H1 (cell line): ENCODE measurements at regions not wholly inside any gene's neighbourhood (a gene's known extent, or its start where the extent isn't known, plus 50 kb on each side); places are given as distances from the start of the nearest gene placed in this dataset.

Experiments used
- CTCF ChIA-PET: fragments of 300-600 bp; sonication (Branson Sonifier 250); formaldehyde crosslinking; loops from one replicate; lab custom pipeline; 2021; ENCODE audit not compliant: partially characterized antibody; lab: Charles Lee
- POLR2A ChIA-PET: fragments of 300-600 bp; sonication (Branson Sonifier 250); formaldehyde crosslinking; loops from one replicate; lab custom pipeline; 2021; ENCODE audit warnings: inconsistent platforms; ENCODE audit not compliant: partially characterized antibody; lab: Charles Lee
- DNase-seq, 2 experiments: peaks; one replicate each; pipeline versions ENCODE4 v3.0.0 to v3.0.0-alpha.2; 2010 to 2022; ENCODE audit warnings: low spot score in 2 of 2, low read depth in 1 of 2, mixed read lengths in 1 of 2
- FAIRE-seq: peaks from 2 replicates; lab custom pipeline; 2011; peaks lifted over from hg19 to GRCh38; lab: Jason Lieb, UNC
- H2AFZ ChIP-seq: 2 replicates; pipeline ENCODE4 v1.8.1; 2012; ENCODE audit warnings: low read length, inconsistent platforms
- H2AK5ac ChIP-seq: 2 replicates; pipeline ENCODE4 v1.6.1; 2013; ENCODE audit warnings: low read depth, low read length
- H2BK120ac ChIP-seq: replicated peaks from 2 replicates; pipeline ENCODE3; 2013; ENCODE audit warnings: low read depth, low read length, inconsistent platforms
- H2BK12ac ChIP-seq: 2 replicates; pipeline ENCODE4 v1.6.1; 2013; ENCODE audit warnings: low read depth, low read length
- H2BK15ac ChIP-seq: 2 replicates; pipeline ENCODE4 v1.6.1; 2013; ENCODE audit warnings: low read length
- H2BK20ac ChIP-seq: 2 replicates; pipeline ENCODE4 v1.6.1; 2013; ENCODE audit warnings: low read length
- H2BK5ac ChIP-seq: 2 replicates; pipeline ENCODE4 v1.6.1; 2013; ENCODE audit warnings: low read depth, low read length
- H3K14ac ChIP-seq: 2 replicates; pipeline ENCODE4 v1.6.1; 2013; ENCODE audit warnings: inconsistent platforms; ENCODE audit not compliant: insufficient read length
- H3K18ac ChIP-seq: 2 replicates; pipeline ENCODE4 v1.6.1; 2013; ENCODE audit warnings: low read length; ENCODE audit errors: extremely low read depth
- H3K23ac ChIP-seq: 2 replicates; pipeline ENCODE4 v1.6.1; 2013; ENCODE audit warnings: inconsistent platforms; ENCODE audit not compliant: insufficient read length
- H3K23me2 ChIP-seq: 2 replicates; pipeline ENCODE4 v1.6.1; 2013; ENCODE audit warnings: low read depth, low read length
- H3K27ac ChIP-seq: 2 replicates; pipeline ENCODE4 v1.6.1; 2011; ENCODE audit warnings: low read depth, low read length, inconsistent platforms
- H3K27me3 ChIP-seq, 4 experiments: replicated peaks in 1 of 4; 1 replicate in 1 of 4; 2 replicates in 3 of 4; pipeline versions ENCODE4 v1.6.1 to v1.8.1; 2011 to 2013; ENCODE audit warnings: low read length in 3 of 4, mild to moderate bottlenecking in 3 of 4, inconsistent platforms in 2 of 4, mixed read lengths in 2 of 4, moderate library complexity in 1 of 4; ENCODE audit not compliant: control insufficient read depth in 3 of 4, insufficient read depth in 3 of 4; ENCODE audit errors: extremely low read depth in 1 of 4
- H3K36me3 ChIP-seq, 4 experiments: 2 replicates each; pipeline versions ENCODE4 v1.6.1 to v1.8.1; 2011 to 2013; ENCODE audit warnings: mild to moderate bottlenecking in 4 of 4, low read length in 3 of 4, moderate library complexity in 2 of 4, control low read depth in 1 of 4, inconsistent platforms in 1 of 4; ENCODE audit not compliant: insufficient read depth in 4 of 4, control insufficient read depth in 2 of 4
- H3K4ac ChIP-seq: replicated peaks from 2 replicates; pipeline ENCODE3; 2013; ENCODE audit warnings: low read length, low read depth, mixed read lengths, inconsistent platforms; ENCODE audit not compliant: insufficient read length
- H3K4me1 ChIP-seq, 4 experiments: replicated peaks in 1 of 4; 1 replicate in 1 of 4; 2 replicates in 3 of 4; pipeline versions ENCODE4 v1.6.1 to v1.8.1; 2011 to 2013; ENCODE audit warnings: low read length in 3 of 4, inconsistent platforms in 2 of 4, mixed read lengths in 1 of 4; ENCODE audit not compliant: insufficient read depth in 4 of 4, control insufficient read depth in 3 of 4
- H3K4me2 ChIP-seq, 2 experiments: 2 replicates each; pipeline versions ENCODE4 v1.6.1 to v1.8.1; 2011 to 2013; ENCODE audit warnings: low read depth in 2 of 2, low read length in 2 of 2, control low read depth in 1 of 2, inconsistent platforms in 1 of 2, mild to moderate bottlenecking in 1 of 2; ENCODE audit not compliant: insufficient read depth in 1 of 2
- H3K4me3 ChIP-seq, 4 experiments: fragments of 200-600, 300-600 bp in 1 of 4; sonication (generic), shearing (Covaris generic), sonication (Bioruptor Twin) in 1 of 4; 2 replicates each; pipeline versions ENCODE4 v1.5.1 to v1.8.1; 2011 to 2016; ENCODE audit warnings: low read length in 4 of 4, low read depth in 3 of 4, control low read depth in 2 of 4, inconsistent platforms in 2 of 4, mild to moderate bottlenecking in 2 of 4, mixed read lengths in 1 of 4, moderate library complexity in 1 of 4; ENCODE audit not compliant: insufficient read depth in 2 of 4; ENCODE audit errors: extremely low read depth in 1 of 4
- H3K56ac ChIP-seq: replicated peaks from 2 replicates; pipeline ENCODE3; 2013; ENCODE audit warnings: low read depth, mild to moderate bottlenecking, mixed read lengths, low read length, inconsistent platforms; ENCODE audit not compliant: insufficient read length
- H3K79me1 ChIP-seq: 2 replicates; pipeline ENCODE4 v1.6.1; 2013; ENCODE audit warnings: low read depth, low read length, control low read depth
- H3K79me2 ChIP-seq, 2 experiments: 2 replicates each; pipeline versions ENCODE4 v1.6.1 to v1.8.1; 2012 to 2013; ENCODE audit warnings: low read length in 2 of 2, mild to moderate bottlenecking in 2 of 2, inconsistent platforms in 1 of 2; ENCODE audit not compliant: insufficient read depth in 2 of 2, control insufficient read depth in 1 of 2
- H3K9ac ChIP-seq, 4 experiments: replicated peaks in 1 of 4; 1 replicate in 1 of 4; 2 replicates in 3 of 4; pipeline versions ENCODE4 v1.6.1 to v1.8.1; 2011 to 2013; ENCODE audit warnings: low read depth in 3 of 4, low read length in 3 of 4, control low read depth in 2 of 4, mild to moderate bottlenecking in 2 of 4, moderate library complexity in 2 of 4, inconsistent platforms in 1 of 4; ENCODE audit errors: extremely low read depth in 1 of 4
- H3K9me3 ChIP-seq, 2 experiments: 2 replicates each; pipeline versions ENCODE4 v1.6.1 to v1.8.1; 2012 to 2013; ENCODE audit warnings: mild to moderate bottlenecking in 2 of 2, moderate library complexity in 2 of 2, control low read depth in 1 of 2, inconsistent platforms in 1 of 2, low read depth in 1 of 2, low read length in 1 of 2, mixed read lengths in 1 of 2; ENCODE audit not compliant: insufficient read depth in 2 of 2
- H4K20me1 ChIP-seq, 2 experiments: replicated peaks in 1 of 2; 2 replicates each; pipeline versions ENCODE3 to v1.8.1; 2011 to 2013; ENCODE audit warnings: inconsistent platforms in 2 of 2, low read length in 2 of 2, mild to moderate bottlenecking in 1 of 2; ENCODE audit not compliant: insufficient read depth in 2 of 2, control insufficient read depth in 1 of 2
- H4K5ac ChIP-seq: 2 replicates; pipeline ENCODE4 v1.6.1; 2013; ENCODE audit warnings: low read length, low read depth, mixed read lengths, inconsistent platforms; ENCODE audit not compliant: insufficient read length
- H4K8ac ChIP-seq: 2 replicates; pipeline ENCODE4 v1.8.0; 2013; ENCODE audit warnings: mild to moderate bottlenecking, moderate library complexity, low read length, inconsistent platforms; ENCODE audit not compliant: insufficient read depth; ENCODE audit errors: extremely low read depth
- H4K91ac ChIP-seq: replicated peaks from 2 replicates; pipeline ENCODE3; 2013; ENCODE audit warnings: low read length, mixed read lengths, inconsistent platforms; ENCODE audit not compliant: insufficient read length
- CBX8 ChIP-seq: fragments of 300-800, 300-1000 bp; sonication (generic); IDR thresholded peaks from 2 replicates; pipeline ENCODE4 v1.7.1; 2016; ENCODE audit warnings: low read depth, low read length, borderline replicate concordance
- KDM4A ChIP-seq: IDR thresholded peaks from one replicate; pipeline ENCODE4 v1.7.1; 2012; ENCODE audit warnings: low read depth, mild to moderate bottlenecking, moderate library complexity, low read length, inconsistent platforms; ENCODE audit not compliant: severe bottlenecking
- SIX5 ChIP-seq: IDR thresholded peaks from 2 replicates; pipeline ENCODE4 v1.6.1; 2011; ENCODE audit warnings: mild to moderate bottlenecking, low read depth, low read length
- SP2 ChIP-seq: IDR thresholded peaks from 2 replicates; pipeline ENCODE4 v1.6.1; 2012; ENCODE audit warnings: mild to moderate bottlenecking, low read length, inconsistent platforms
- USF2 ChIP-seq: IDR thresholded peaks from 2 replicates; pipeline ENCODE4 v1.6.1; 2011; ENCODE audit warnings: low read length, improper control_type of control experiment
- WGBS, 2 experiments: shearing (Covaris generic) in 1 of 2; methylation state at CpG; one replicate each; pipeline versions ENCODE4 v1.1.6 to v1.1.7; 2013 to 2015; ENCODE audit warnings: low lambda C conversion rate in 2 of 2, mixed read lengths in 2 of 2, inconsistent platforms in 1 of 2, low coverage in 1 of 2, missing lambda C conversion rate in 1 of 2; ENCODE audit not compliant: insufficient replicate concordance in 2 of 2, insufficient coverage in 1 of 2, insufficient read length in 1 of 2; ENCODE audit errors: extremely low coverage in 1 of 2, missing lambda C conversion rate in 1 of 2; 5-methylcytosine and 5-hydroxymethylcytosine counted together

GRCh38 chr5:104611135-104611767 is 1048.7 kb upstream of the NUDT12 start:
- peak overlapping the region; percentile 58; the same call in 1 of the 2 replicates for H2AFZ ChIP-seq
- no peak overlapping the region for H2BK20ac ChIP-seq
- no peak for FAIRE-seq
- H3K56ac ChIP-seq = no peak overlapping the region
- TF ChIP-seq CBX8 (no peak), USF2 (no peak), SIX5 (no peak), KDM4A (no peak), SP2 (no peak)
- no peaks in the 10 kb centered on the region for H3K27me3 ChIP-seq
- H4K5ac ChIP-seq = no peak overlapping the region
- no peak overlapping the region for H4K8ac ChIP-seq
- H3K9me3 ChIP-seq = no peaks in the 10 kb centered on the region
- no peak overlapping the region for H2AK5ac ChIP-seq
- no peaks in the 10 kb centered on the region for H3K79me2 ChIP-seq
- H3K23ac ChIP-seq = no peak overlapping the region
- no peak overlapping the region for H4K91ac ChIP-seq
- WGBS, 2 experiments = 90% methylated on average over 6 of the region's 6 CpGs; no CpG with 5 or more reads in 1 of the 2 experiments
- no peaks in the 10 kb centered on the region for H3K79me1 ChIP-seq
- no peak overlapping the region for H3K9ac ChIP-seq
- no peak overlapping the region for H3K4me2 ChIP-seq
- no peak overlapping the region for H2BK120ac ChIP-seq
- H2BK15ac ChIP-seq = no peak overlapping the region
- DNase-seq = no peak
- POLR2A ChIA-PET = no interaction called here
- no peaks in the 10 kb centered on the region; a peak in 1 of 7 replicates for H3K4me1 ChIP-seq
- H3K4ac ChIP-seq = no peak overlapping the region
- no peak overlapping the region; the same call in 1 of the 2 replicates for H3K27ac ChIP-seq
- CTCF ChIA-PET = no interaction called here
- H3K4me3 ChIP-seq = no peak overlapping the region
- H2BK12ac ChIP-seq = no peak overlapping the region
- no peaks in the 10 kb centered on the region for H3K23me2 ChIP-seq
- H4K20me1 ChIP-seq = no peaks in the 10 kb centered on the region
- no peak overlapping the region for H2BK5ac ChIP-seq
- no peak overlapping the region for H3K14ac ChIP-seq
- no peaks in the 10 kb centered on the region for H3K36me3 ChIP-seq
- H3K18ac ChIP-seq = no peak overlapping the region
